ENCODE measurements at regions not wholly inside any gene's neighbourhood (a gene's known extent, or its start where the extent isn't known, plus 50 kb on each side); places are given as distances from the start of the nearest gene placed in this dataset.

GRCh38 chr13:44180876-44181536 is 192.6 kb upstream of the SERP2 start:
- no peaks in the 10 kb centered on the region for H3K27me3 ChIP-seq (ENCODE audit: insufficient read depth, low read length)
- H4K20me1 ChIP-seq (ENCODE audit: control insufficient read depth, insufficient read depth, insufficient read length), result no peaks in the 10 kb centered on the region
- DNase-seq, result no peak
- Mint-ChIP-seq H3K9me3 (peaks cover under 1 to 5% of the 10 kb centered on the region in 2 experiments; a peak in 3 of 5 replicates), H3K4me1 (no peaks in the 10 kb centered on the region), H3K27me3 (ENCODE audit: low read depth) (no peaks in the 10 kb centered on the region), H3K4me3 (no peak overlapping the region), H3K36me3 (ENCODE audit: insufficient read depth in 1 of 3, low read depth in 3 of 3) (no peaks in the 10 kb centered on the region), H3K27ac (no peak overlapping the region)
- H2BK5ac ChIP-seq (ENCODE audit: insufficient read length, low read length), result no peak overlapping the region
- H3K4ac ChIP-seq (ENCODE audit: low read depth, low read length), result no peak overlapping the region
- no peak for TF ChIP-seq CTCF (conservative IDR thresholded peaks at IDR 0.05)
- H3K27ac ChIP-seq (ENCODE audit: insufficient read length, low read depth, low read length), result no peak overlapping the region
- no peaks in the 10 kb centered on the region for H3K9me3 ChIP-seq (ENCODE audit: control insufficient read depth, low read depth, low read length)
- H3T11ph ChIP-seq (ENCODE audit: low read length), result no peak overlapping the region
- H3K23ac ChIP-seq (ENCODE audit: insufficient read length, low read depth, low read length), result no peak overlapping the region
- H3K14ac ChIP-seq (ENCODE audit: insufficient read depth, low read length), result no peak overlapping the region
- no peaks in the 10 kb centered on the region for H3K79me1 ChIP-seq (ENCODE audit: insufficient read depth, low read depth, low read length, poor library complexity, severe bottlenecking)
- no peak overlapping the region for H2BK12ac ChIP-seq (ENCODE audit: insufficient read length, low read depth, low read length)
- H2AK5ac ChIP-seq (ENCODE audit: insufficient read length, low read length), result no peak overlapping the region
- no peak overlapping the region for H3K4me2 ChIP-seq (ENCODE audit: insufficient read depth, insufficient read length, low read length)
- H3K23me2 ChIP-seq (ENCODE audit: insufficient read length, low read depth, low read length, poor library complexity, severe bottlenecking), result no peaks in the 10 kb centered on the region
- H3K56ac ChIP-seq (ENCODE audit: insufficient read length, low read depth, low read length), result no peak overlapping the region
- no CpG with 5 or more reads among the region's 8 CpGs for WGBS (ENCODE audit: extremely low coverage, insufficient read length, low lambda C conversion rate)
- H2AFZ ChIP-seq (ENCODE audit: low read length), result no peak overlapping the region
- H3K4me1 ChIP-seq (ENCODE audit: insufficient read depth, low read length), result no peaks in the 10 kb centered on the region
- H2BK20ac ChIP-seq (ENCODE audit: low read depth, low read length, poor library complexity, severe bottlenecking), result no peak overlapping the region
- H4K91ac ChIP-seq (ENCODE audit: insufficient read length, low read depth, low read length), result no peak overlapping the region
- no peak overlapping the region for H2BK15ac ChIP-seq (ENCODE audit: low read depth, low read length)
- H2BK120ac ChIP-seq (ENCODE audit: low read depth, low read length, poor library complexity, severe bottlenecking), result no peak overlapping the region
- no peak overlapping the region for H3K9ac ChIP-seq (ENCODE audit: extremely low read depth, insufficient read length, low read length)
- no peak overlapping the region for H3K18ac ChIP-seq (ENCODE audit: insufficient read length, low read depth, low read length)
- no peaks in the 10 kb centered on the region for H3K79me2 ChIP-seq (ENCODE audit: insufficient read depth, low read length)
- no peak overlapping the region for H4K8ac ChIP-seq (replicated peaks; ENCODE audit: insufficient read length, low read depth, low read length)
- no peak overlapping the region for H4K5ac ChIP-seq (ENCODE audit: insufficient read length, low read depth, low read length)

All from H9 (cell line).